Testis (tissue), 2 donors: ENCODE measurements at regions not wholly inside any gene's neighbourhood (a gene's known extent, or its start where the extent isn't known, plus 50 kb on each side); places are given as distances from the start of the nearest gene placed in this dataset.

ENCODE experiments used
- POLR2A ChIP-seq: fragments of 450-650 bp; IDR thresholded peaks from one replicate; pipeline ENCODE4 v1.6.1; 2017; ENCODE audit warnings: antibody characterized with exemption, mild to moderate bottlenecking, moderate library complexity
- TF ChIP-seq, protein P1 (sequence below), 3 experiments: fragments of 450-650 bp in 2 of 3; fragments of 200-600 bp in 1 of 3; sonication (generic) in 1 of 3; IDR thresholded peaks; one replicate each; pipeline ENCODE4 v1.5.1; 2016 to 2019; ENCODE audit warnings: antibody characterized with exemption in 3 of 3, mild to moderate bottlenecking in 2 of 3, moderate library complexity in 1 of 3

DNA sequence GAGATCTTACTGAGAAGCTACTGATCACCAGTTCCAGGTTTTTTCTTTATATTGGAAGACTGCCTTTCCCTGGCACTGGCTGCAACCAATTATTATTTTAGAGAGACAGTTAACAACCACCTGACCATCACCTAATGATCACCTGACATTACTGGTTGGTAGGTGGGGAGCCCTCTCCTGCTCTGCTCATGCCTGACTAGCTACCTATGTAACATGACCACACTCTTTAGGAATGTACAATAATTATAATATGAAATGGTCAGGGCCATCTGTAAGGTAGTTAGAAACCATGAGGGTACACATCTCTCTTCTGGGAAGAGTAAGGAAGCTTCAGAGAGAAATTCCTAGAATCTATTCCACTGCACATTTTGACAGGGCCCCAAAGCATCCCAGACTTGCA lies 59.0 kb upstream of the SCEL start:
- TF ChIP-seq, protein P1, sequence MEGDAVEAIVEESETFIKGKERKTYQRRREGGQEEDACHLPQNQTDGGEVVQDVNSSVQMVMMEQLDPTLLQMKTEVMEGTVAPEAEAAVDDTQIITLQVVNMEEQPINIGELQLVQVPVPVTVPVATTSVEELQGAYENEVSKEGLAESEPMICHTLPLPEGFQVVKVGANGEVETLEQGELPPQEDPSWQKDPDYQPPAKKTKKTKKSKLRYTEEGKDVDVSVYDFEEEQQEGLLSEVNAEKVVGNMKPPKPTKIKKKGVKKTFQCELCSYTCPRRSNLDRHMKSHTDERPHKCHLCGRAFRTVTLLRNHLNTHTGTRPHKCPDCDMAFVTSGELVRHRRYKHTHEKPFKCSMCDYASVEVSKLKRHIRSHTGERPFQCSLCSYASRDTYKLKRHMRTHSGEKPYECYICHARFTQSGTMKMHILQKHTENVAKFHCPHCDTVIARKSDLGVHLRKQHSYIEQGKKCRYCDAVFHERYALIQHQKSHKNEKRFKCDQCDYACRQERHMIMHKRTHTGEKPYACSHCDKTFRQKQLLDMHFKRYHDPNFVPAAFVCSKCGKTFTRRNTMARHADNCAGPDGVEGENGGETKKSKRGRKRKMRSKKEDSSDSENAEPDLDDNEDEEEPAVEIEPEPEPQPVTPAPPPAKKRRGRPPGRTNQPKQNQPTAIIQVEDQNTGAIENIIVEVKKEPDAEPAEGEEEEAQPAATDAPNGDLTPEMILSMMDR (IDR thresholded peaks at IDR 0.05), result no peak
- TF ChIP-seq POLR2A, result no peak
